Activated gamma-delta T cell treated with anti-CD3 and anti-CD28 coated beads, Interleukin-2, amount 50 U/mL, for 16 hours (primary cell): ENCODE measurements at regions not wholly inside any gene's neighbourhood (a gene's known extent, or its start where the extent isn't known, plus 50 kb on each side); places are given as distances from the start of the nearest gene placed in this dataset.

Experiments used
- DNase-seq: peaks from one replicate; pipeline ENCODE4 v3.0.0-alpha.2; 2020; ENCODE audit warnings: low read depth

DNA sequence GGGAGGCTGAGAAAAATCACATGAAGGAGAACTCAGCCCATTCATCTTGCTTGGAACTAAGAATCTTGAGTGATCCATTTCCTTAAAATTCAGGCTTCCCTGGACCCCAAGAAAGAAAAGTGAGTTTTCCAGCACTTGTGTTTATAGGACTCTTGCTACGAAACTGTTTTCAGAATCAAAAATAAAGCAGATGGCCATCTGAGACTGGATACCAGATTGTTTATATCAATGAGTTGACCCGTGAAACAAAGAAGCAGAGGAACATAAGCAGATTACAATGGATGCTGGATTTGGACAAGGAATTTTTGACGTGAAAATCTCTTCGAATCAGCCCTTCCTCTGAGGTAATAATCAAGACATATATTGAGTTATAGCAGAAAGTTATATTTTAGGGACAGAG lies 223.2 kb downstream of the SYK start:
- no peak for DNase-seq

DNA sequence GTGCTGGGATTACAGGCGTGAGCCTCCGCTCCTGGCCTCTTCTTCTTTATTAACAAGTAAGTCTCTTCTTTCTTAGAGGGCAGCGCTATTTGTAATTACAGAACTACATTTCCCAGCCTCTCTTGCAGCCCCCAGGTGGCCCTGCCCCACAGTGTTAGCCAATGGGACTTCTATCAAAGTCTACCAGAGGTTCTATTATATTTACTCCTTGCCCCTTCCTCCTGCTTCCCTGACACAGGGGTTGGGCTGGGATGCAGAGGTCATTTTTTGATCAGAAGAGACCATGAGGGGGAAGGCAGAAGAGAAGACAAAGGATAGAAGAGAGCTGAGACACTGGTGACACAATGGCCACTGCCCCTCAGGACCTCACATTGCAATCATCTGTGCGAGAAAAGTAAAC lies 224.2 kb downstream of the SYK start:
- DNase-seq, result no peak

DNA sequence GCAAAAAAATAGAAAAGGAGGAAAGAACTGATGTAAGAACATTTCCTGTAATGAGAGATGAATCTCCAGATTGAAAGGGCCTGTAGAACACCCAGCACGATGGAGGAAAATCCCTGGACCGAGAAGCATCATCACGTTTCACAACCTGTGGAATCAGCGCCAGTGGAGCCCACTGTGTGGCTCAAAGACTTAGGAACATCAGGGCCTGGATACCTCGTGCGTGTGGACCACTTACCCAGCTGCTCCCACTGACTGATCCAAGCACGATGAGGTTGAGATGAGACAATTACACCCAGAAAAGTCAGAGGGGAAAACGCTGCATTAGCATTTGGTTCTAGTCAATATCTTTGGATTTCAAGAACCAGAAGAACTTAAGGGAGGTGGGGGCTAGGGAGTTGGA lies 224.6 kb downstream of the SYK start:
- DNase-seq, result no peak

GRCh38 chr9:91027005-91027404 lies 225.4 kb downstream of the SYK start:
- DNase-seq, result no peak

- no peak for DNase-seq
These were observed 226.7 kb downstream of the SYK start for GRCh38 chr9:91028166-91028827.

GRCh38 chr9:91029650-91030361 lies 228.2 kb downstream of the SYK start:
- DNase-seq, result no peak

DNA sequence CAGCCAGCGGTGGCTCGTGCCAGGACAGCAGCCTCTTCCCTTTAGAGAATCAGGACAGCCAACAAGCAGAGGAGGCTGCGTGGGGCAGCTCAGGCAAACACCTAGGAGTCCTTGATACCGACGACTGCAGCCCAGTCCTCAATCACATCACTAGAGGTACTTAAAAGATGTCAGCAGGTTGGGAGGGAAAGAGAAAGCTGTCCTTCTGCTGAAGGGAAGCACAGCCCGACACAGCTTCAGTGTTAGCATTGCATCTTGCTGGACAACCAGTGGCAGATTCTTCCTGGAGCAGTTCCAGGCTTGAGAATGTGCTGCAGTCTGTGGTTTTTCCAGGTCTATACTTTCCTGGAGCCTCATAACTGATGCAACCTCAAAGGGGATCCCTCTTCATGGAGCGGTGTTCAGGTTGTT lies 230.5 kb downstream of the SYK start:
- no peak for DNase-seq

DNA sequence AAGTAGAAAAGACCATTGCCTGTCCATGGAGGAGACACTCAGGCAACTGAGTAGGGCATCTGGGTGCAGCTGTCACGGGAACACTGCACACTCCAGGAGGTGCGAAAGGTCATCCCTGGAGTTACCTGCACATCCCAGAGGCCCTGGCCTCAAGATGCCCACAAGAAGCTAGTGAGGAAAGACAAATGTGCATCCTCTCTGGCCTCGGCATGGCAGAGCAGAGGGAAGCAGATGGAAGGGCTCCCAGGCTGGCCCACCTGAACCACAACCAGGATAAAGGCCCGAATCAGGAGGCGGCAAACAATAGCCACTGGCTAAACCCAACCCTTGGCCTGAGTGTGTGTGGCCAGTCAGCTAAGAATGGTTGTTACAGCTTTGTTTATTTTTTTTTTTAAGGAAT lies 231.7 kb downstream of the SYK start:
- no peak for DNase-seq

- peak; percentile 42 for DNase-seq
These were observed 232.2 kb downstream of the SYK start for GRCh38 chr9:91033797-91034196.

GRCh38 chr9:91034521-91034920 lies 232.9 kb downstream of the SYK start:
- DNase-seq, result no peak

- DNase-seq, result no peak
These were observed 233.6 kb downstream of the SYK start for GRCh38 chr9:91034976-91035824.

DNA sequence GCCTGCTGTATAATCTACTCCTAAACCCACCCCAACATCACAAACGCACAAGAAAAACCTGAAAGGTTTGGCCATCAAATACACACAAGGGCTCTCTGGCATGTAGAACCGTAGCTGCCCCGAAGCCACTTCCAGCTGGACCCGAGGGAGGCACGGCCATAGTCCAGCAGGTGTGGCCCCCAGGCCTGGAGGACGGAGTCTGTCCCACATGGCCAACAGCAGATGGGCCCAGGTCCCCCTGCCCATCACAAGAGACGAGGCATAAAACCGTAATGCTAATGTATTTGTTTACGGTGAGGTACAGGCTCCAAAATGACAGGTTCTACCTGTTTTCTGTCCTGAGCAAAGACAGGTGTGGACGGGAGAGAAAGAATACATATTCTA lies 234.2 kb downstream of the SYK start:
- no peak for DNase-seq

GRCh38 chr9:91036356-91036755 lies 234.7 kb downstream of the SYK start:
- DNase-seq, result no peak

DNA sequence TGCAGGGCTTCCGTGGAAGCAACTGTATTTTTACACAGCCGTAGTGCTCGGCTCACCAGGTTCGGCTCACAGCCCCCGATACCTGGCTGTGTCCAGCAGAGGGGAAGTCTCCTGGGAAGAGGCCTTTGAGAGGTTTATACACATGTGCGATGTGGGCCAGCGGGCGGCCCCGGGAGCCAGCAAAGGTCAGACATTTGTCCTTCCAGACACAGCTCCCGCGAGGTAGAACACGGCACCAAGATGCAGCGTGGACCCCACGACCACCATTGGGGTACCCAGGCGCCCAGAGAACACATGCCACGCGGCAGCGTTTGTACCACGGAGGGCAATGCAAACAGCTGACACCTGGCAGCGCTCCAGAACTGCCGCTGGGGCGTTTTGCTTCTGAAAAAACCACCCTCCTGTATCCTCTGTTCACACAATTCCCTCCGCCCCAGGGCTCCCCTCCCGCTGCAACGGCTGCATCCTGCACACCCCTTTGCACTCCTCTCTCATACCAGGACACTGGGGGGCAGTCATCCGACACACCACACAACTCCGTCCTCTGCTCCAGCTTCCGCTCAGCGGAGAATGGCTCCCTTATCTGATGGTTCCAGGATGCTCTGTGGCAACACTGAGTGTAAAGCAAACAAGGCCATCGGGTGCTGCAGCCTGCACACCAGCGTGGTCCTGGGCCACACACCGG lies 235.3 kb downstream of the SYK start:
- peak; percentile 43 for DNase-seq

- no peak for DNase-seq
These were observed 236.2 kb downstream of the SYK start for GRCh38 chr9:91037511-91038482.

DNA sequence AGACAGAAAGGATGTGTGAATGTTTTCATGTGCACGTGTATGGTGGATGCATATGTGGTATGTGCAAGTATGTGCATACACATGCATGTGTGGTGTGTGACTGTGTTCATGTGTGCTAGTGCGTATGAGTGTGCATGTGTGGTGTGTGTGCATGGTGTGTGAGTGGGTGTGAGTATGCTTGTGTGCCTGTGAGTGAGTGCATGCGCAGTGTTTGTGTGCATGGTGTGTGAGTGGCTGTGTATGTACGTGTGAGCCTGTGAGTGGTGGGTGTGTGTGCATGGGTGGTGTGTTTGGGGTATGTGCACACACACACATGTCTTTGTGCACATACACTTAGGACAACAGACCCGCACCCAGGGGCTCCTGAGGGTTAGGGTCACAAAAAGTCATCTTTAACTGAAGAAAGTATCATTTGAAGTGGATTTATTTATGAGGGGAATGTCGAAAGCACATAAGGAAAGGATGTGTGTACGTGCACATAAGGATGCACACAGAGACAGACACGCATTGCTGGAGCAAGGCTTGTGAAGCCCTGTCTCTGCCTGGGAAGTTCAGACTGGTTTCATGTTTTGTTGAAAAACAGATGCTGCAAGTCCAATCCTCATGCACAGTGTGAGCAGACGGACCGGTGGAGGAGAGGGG lies 237.0 kb downstream of the SYK start:
- DNase-seq, result no peak

- no peak for DNase-seq
These were observed 237.7 kb downstream of the SYK start for GRCh38 chr9:91039125-91039834.

GRCh38 chr9:91039835-91040140 lies 238.2 kb downstream of the SYK start:
- no peak for DNase-seq

DNA sequence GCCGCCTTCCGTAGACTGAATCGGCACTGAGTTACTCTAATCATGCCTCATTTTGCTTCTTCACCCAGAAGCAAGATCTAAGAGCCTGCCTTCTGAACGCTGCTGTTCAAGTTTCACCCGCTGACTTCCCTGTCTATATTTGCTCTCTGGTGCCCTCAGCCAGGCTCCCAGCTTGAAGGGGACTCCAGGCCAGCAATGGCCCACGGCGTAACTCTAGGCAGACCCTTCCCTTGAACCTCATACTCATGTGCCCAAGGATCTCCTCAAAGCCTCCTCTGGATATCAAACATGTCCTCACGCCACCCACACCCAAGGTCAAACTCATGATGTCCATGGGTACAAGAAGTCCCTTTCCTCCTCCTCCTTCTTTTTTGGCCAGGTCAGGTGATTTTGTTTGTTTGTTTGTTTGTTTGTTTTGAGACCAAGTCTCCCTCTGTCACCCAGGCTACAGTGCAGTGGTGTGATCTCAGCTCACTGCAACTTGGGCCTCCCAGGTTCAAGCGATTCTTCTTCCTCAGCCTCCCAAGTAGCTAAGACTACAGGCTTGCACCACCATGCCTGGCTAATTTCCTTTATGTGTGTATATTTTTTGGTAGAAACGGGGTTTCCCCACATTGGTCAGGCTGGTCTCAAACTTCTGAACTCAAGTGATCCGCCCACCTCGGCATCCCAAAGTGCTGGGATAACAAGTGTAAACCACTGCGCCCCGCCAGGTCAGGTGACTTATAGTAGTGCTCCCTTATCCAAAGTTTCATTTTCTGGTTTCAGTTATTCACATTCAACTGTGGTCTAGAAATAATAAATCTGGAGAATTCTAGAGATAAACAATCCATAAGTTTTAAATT lies 239.0 kb downstream of the SYK start:
- DNase-seq, result no peak
